ENCODE measurements at regions not wholly inside any gene's neighbourhood (a gene's known extent, or its start where the extent isn't known, plus 50 kb on each side); places are given as distances from the start of the nearest gene placed in this dataset.

- no peak for ATAC-seq
- no peaks in the 10 kb centered on the region for H3K9me3 ChIP-seq
- H3K4me1 ChIP-seq: no peaks in the 10 kb centered on the region
- intact Hi-C loops (cut with DNase I): no loop called here
- no peak overlapping the region for H3K27ac ChIP-seq
- 83% methylated on average over 5 of the region's 5 CpGs for WGBS (ENCODE audit: insufficient coverage, low coverage, low lambda C conversion rate, missing lambda C conversion rate)
- DNase-seq: no peak
- no peak overlapping the region for H3K4me3 ChIP-seq
- H3K36me3 ChIP-seq: no peaks in the 10 kb centered on the region
- TF ChIP-seq POLR2A (IDR thresholded peaks at IDR 0.05): no peak
- TF ChIP-seq CTCF (IDR thresholded peaks at IDR 0.05): no peak
- H3K27me3 ChIP-seq: no peaks in the 10 kb centered on the region
These were observed 161.8 kb upstream of the MEF2C start for GRCh38 chr5:89044674-89045200.

- DNase-seq (no peak), ATAC-seq (no peak)
- Histone ChIP-seq H3K36me3 (no peaks in the 10 kb centered on the region), H3K27me3 (no peaks in the 10 kb centered on the region), H3K27ac (no peak overlapping the region), H3K4me3 (no peak overlapping the region), H3K9me3 (no peaks in the 10 kb centered on the region), H3K4me1 (no peaks in the 10 kb centered on the region)
- 4% methylated on average over 1 of the region's 1 CpG for WGBS (ENCODE audit: insufficient coverage, low coverage, low lambda C conversion rate, missing lambda C conversion rate)
- intact Hi-C loops (cut with DNase I): no loop called here
- TF ChIP-seq POLR2A (IDR thresholded peaks at IDR 0.05) (no peak), CTCF (IDR thresholded peaks at IDR 0.05) (no peak)
These were observed 160.7 kb upstream of the MEF2C start for GRCh38 chr5:89043676-89044075.

- no peak overlapping the region for H3K4me3 ChIP-seq
- ATAC-seq: no peak
These were observed 159.8 kb upstream of the MEF2C start for GRCh38 chr5:89042746-89043145.

GRCh38 chr5:89041976-89042375, 159.0 kb upstream of the MEF2C start:
- no peak for DNase-seq
- H3K9me3 ChIP-seq: no peaks in the 10 kb centered on the region
- H3K4me3 ChIP-seq: no peak overlapping the region
- H3K27ac ChIP-seq: no peak overlapping the region
- no peak for TF ChIP-seq POLR2A (IDR thresholded peaks at IDR 0.05)
- TF ChIP-seq CTCF (IDR thresholded peaks at IDR 0.05): no peak
- 65% methylated on average over 3 of the region's 3 CpGs for WGBS (ENCODE audit: insufficient coverage, low coverage, low lambda C conversion rate, missing lambda C conversion rate)
- ATAC-seq: no peak
- no peaks in the 10 kb centered on the region for H3K4me1 ChIP-seq
- no peaks in the 10 kb centered on the region for H3K27me3 ChIP-seq
- intact Hi-C loops (cut with DNase I): no loop called here
- no peaks in the 10 kb centered on the region for H3K36me3 ChIP-seq

More at GRCh38 chr5:89042746-89043145, 159.8 kb upstream of the MEF2C start:
- H3K36me3 ChIP-seq: no peaks in the 10 kb centered on the region
- TF ChIP-seq POLR2A (IDR thresholded peaks at IDR 0.05): no peak
- TF ChIP-seq CTCF (IDR thresholded peaks at IDR 0.05): no peak
- H3K9me3 ChIP-seq: no peaks in the 10 kb centered on the region
- no peaks in the 10 kb centered on the region for H3K27me3 ChIP-seq
- 70% methylated on average over 2 of the region's 2 CpGs for WGBS (ENCODE audit: insufficient coverage, low coverage, low lambda C conversion rate, missing lambda C conversion rate)
- DNase-seq: no peak
- H3K27ac ChIP-seq: no peak overlapping the region
- H3K4me1 ChIP-seq: no peaks in the 10 kb centered on the region
- intact Hi-C loops (cut with DNase I): no loop called here
